ENCODE measurements at regions not wholly inside any gene's neighbourhood (a gene's known extent, or its start where the extent isn't known, plus 50 kb on each side); places are given as distances from the start of the nearest gene placed in this dataset.

DNA sequence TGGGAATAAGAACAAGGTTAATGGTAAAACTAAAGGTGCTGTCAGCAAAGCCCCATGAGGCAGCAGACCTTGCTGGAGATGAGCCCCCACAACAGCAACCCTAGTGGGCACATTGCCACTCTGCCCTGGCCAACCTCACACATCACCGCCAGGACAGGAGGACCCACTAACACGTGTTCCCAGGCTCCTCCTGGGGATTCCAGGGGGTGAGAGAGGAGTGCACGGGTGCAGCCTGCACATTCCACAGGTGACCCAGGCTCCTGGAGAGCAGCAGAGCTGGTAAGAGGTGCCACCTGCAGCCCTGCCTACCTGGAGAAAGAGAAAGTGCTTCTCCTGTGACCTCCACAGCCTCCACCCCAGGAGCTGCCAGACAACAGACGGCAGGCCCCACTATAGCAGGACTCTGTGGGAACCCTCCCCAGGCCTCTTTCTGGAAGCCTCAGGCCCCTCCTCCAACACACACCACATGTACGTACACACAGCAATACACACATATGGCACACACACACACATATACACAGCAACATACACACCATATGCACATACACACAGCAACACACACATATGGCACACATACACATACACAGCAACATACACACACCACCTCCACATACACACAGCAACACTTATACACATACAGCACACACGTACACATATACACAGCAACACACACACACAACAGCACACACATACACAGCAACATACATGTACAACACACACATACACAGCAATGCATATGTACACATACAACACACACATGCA lies 187.1 kb downstream of the GLI2 start:
- BruUV-seq (replicated peaks), result no TSS peak
- no peaks in the 10 kb centered on the region for H3K9me3 ChIP-seq (ENCODE audit: low read length)
- ChIA-PET CTCF (no interaction called here), POLR2A (ENCODE audit: unreplicated experiment) (no interaction called here)
- intact Hi-C loops (cut with micrococcal nuclease), result no loop called here
- no peak for DNase-seq
- H3K9me2 ChIP-seq (replicated peaks; ENCODE audit: low read length), result no peaks in the 10 kb centered on the region
- H3K4me3 ChIP-seq (ENCODE audit: low read length), result no peak overlapping the region
- no peaks in the 10 kb centered on the region for H3K79me2 ChIP-seq (ENCODE audit: low read length)
- H3K4me2 ChIP-seq (ENCODE audit: low read length), result no peak overlapping the region
- no peak for ATAC-seq
- H3F3A ChIP-seq (ENCODE audit: low read length, unreplicated experiment), result no peaks in the 10 kb centered on the region
- H3K4me1 ChIP-seq (ENCODE audit: insufficient read depth, low read length), result no peaks in the 10 kb centered on the region
- no peak for TF ChIP-seq EZH2 (IDR thresholded peaks at IDR 0.05; ENCODE audit: low read length, unreplicated experiment)
- TF ChIP-seq, protein P1, sequence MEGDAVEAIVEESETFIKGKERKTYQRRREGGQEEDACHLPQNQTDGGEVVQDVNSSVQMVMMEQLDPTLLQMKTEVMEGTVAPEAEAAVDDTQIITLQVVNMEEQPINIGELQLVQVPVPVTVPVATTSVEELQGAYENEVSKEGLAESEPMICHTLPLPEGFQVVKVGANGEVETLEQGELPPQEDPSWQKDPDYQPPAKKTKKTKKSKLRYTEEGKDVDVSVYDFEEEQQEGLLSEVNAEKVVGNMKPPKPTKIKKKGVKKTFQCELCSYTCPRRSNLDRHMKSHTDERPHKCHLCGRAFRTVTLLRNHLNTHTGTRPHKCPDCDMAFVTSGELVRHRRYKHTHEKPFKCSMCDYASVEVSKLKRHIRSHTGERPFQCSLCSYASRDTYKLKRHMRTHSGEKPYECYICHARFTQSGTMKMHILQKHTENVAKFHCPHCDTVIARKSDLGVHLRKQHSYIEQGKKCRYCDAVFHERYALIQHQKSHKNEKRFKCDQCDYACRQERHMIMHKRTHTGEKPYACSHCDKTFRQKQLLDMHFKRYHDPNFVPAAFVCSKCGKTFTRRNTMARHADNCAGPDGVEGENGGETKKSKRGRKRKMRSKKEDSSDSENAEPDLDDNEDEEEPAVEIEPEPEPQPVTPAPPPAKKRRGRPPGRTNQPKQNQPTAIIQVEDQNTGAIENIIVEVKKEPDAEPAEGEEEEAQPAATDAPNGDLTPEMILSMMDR (conservative IDR thresholded peaks at IDR 0.05; ENCODE audit: low read depth, low read length), result no peak
- TF ChIP-seq EZH2phosphoT487 (IDR thresholded peaks at IDR 0.05; ENCODE audit: borderline replicate concordance, low read length), result no peak
- no peak overlapping the region for H2AFZ ChIP-seq (ENCODE audit: low read length)
- H3K36me3 ChIP-seq (ENCODE audit: low read depth, low read length), result no peaks in the 10 kb centered on the region
- no peaks in the 10 kb centered on the region for H3K27me3 ChIP-seq (ENCODE audit: low read length)
- no peak overlapping the region for H3K27ac ChIP-seq (ENCODE audit: low read length)
- H4K20me1 ChIP-seq (ENCODE audit: low read length), result no peaks in the 10 kb centered on the region
- no peak overlapping the region for H3K9ac ChIP-seq (ENCODE audit: low read length)

DNA sequence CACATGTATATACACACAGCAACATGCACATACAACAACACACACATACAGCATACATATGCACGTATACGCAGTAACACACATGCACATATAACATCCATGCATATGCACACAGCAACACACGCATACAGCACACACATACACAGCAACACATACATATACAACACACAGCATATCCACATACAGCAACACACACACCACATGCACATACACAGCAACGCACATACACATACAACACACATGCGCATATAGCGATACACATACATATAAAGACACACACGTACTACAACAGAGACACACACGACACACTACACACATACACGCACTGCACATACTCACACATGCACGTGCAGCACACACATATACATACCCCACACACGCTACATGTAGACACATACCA lies 187.8 kb downstream of the GLI2 start:
- H3K9me3 ChIP-seq (ENCODE audit: low read length), result no peaks in the 10 kb centered on the region
- H3K36me3 ChIP-seq (ENCODE audit: low read depth, low read length), result no peaks in the 10 kb centered on the region
- POLR2A ChIA-PET (ENCODE audit: unreplicated experiment), result no interaction called here
- H3K27me3 ChIP-seq (ENCODE audit: low read length), result no peaks in the 10 kb centered on the region
- no peak for DNase-seq
- no peak overlapping the region for H2AFZ ChIP-seq (ENCODE audit: low read length)
- H3K4me3 ChIP-seq (ENCODE audit: low read length), result no peak overlapping the region
- no peak for ATAC-seq
- no peaks in the 10 kb centered on the region for H3K9me2 ChIP-seq (replicated peaks; ENCODE audit: low read length)
- TF ChIP-seq EZH2phosphoT487 (IDR thresholded peaks at IDR 0.05; ENCODE audit: borderline replicate concordance, low read length), result no peak
- TF ChIP-seq EZH2 (IDR thresholded peaks at IDR 0.05; ENCODE audit: low read length, unreplicated experiment), result no peak
- TF ChIP-seq, protein P1 (conservative IDR thresholded peaks at IDR 0.05; ENCODE audit: low read depth, low read length), result no peak
- no peaks in the 10 kb centered on the region for H4K20me1 ChIP-seq (ENCODE audit: low read length)
- H3K79me2 ChIP-seq (ENCODE audit: low read length), result no peaks in the 10 kb centered on the region
- no peaks in the 10 kb centered on the region for H3F3A ChIP-seq (ENCODE audit: low read length, unreplicated experiment)
- H3K27ac ChIP-seq (ENCODE audit: low read length), result no peak overlapping the region
- no TSS peak for BruUV-seq (replicated peaks)
- H3K4me1 ChIP-seq (ENCODE audit: insufficient read depth, low read length), result no peaks in the 10 kb centered on the region
- H3K4me2 ChIP-seq (ENCODE audit: low read length), result no peak overlapping the region
- CTCF ChIA-PET, result no interaction called here
- H3K9ac ChIP-seq (ENCODE audit: low read length), result no peak overlapping the region
- intact Hi-C loops (cut with micrococcal nuclease), result no loop called here

DNA sequence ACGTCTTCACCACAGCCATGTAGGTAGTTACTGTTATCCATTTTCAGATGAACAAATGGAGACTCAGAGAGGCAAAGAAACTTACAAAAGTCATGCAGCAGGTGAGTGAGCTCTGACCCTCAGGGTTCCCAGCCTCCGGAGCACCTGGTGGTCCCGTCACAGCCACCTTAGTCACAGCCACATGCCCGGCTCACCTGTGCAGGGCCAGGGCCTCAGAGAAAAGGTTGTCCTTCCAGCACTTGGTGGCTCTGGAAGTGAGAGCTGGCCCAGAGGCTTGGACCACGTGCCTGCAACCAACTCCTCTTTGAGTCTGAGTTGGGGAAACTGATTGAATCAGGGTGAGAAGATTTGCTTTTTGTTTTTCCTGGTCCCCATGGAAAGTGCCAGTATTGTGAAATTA lies 189.3 kb downstream of the GLI2 start:
- ATAC-seq, result no peak
- H3K4me2 ChIP-seq (ENCODE audit: low read length), result no peak overlapping the region

More for the DNA sequence above, 189.3 kb downstream of the GLI2 start:
- TF ChIP-seq, protein P1 (conservative IDR thresholded peaks at IDR 0.05; ENCODE audit: low read depth, low read length), result no peak
- TF ChIP-seq EZH2 (IDR thresholded peaks at IDR 0.05; ENCODE audit: low read length, unreplicated experiment) (no peak), EZH2phosphoT487 (IDR thresholded peaks at IDR 0.05; ENCODE audit: borderline replicate concordance, low read length) (no peak)
- H3K36me3 ChIP-seq (ENCODE audit: low read depth, low read length), result no peaks in the 10 kb centered on the region
- no peaks in the 10 kb centered on the region for H3F3A ChIP-seq (ENCODE audit: low read length, unreplicated experiment)
- H3K4me1 ChIP-seq (ENCODE audit: insufficient read depth, low read length), result peaks cover 3% of the 10 kb centered on the region; the same call in 1 of the 2 replicates
- ChIA-PET POLR2A (ENCODE audit: unreplicated experiment) (no interaction called here), CTCF (no interaction called here)
- no peak overlapping the region for H3K4me3 ChIP-seq (ENCODE audit: low read length)
- H3K9ac ChIP-seq (ENCODE audit: low read length), result no peak overlapping the region
- no TSS peak for BruUV-seq (replicated peaks)
- H2AFZ ChIP-seq (ENCODE audit: low read length), result no peak overlapping the region
- DNase-seq, result no peak
- intact Hi-C loops (cut with micrococcal nuclease), result no loop called here
- no peaks in the 10 kb centered on the region for H3K9me3 ChIP-seq (ENCODE audit: low read length)
- H3K9me2 ChIP-seq (replicated peaks; ENCODE audit: low read length), result no peaks in the 10 kb centered on the region
- no peaks in the 10 kb centered on the region for H3K79me2 ChIP-seq (ENCODE audit: low read length)
- H3K27ac ChIP-seq (ENCODE audit: low read length), result no peak overlapping the region
- H4K20me1 ChIP-seq (ENCODE audit: low read length), result no peaks in the 10 kb centered on the region
- no peaks in the 10 kb centered on the region for H3K27me3 ChIP-seq (ENCODE audit: low read length)

Data from PC-3 (cell line).